Inflammatory macrophage treated with lipopolysaccharide for 4 hours (primary cell): ENCODE measurements at regions not wholly inside any gene's neighbourhood (a gene's known extent, or its start where the extent isn't known, plus 50 kb on each side); places are given as distances from the start of the nearest gene placed in this dataset.

Experiments used
- DNase-seq: peaks from one replicate; pipeline ENCODE4 v3.0.0-alpha.2; 2020

DNA sequence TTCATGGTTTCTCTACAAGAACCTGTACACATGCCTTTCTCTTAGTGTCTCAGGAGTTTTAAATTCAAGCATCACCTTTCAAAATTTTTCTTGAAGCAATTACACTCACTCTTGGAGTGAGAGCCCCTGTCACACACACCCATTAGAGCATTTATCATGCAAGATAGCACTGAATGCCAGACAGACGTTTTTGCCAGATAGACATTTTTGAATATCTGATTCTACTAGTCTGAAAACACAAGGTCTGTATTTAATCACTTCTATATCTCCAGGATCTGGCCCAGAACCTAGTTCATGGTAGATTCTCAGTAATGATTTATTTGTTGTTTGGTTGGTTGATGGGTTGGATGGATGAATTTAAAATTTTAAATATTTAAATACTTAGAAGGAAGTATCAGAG, 60.9 kb upstream of the PDE1C start:
- DNase-seq: no peak

DNA sequence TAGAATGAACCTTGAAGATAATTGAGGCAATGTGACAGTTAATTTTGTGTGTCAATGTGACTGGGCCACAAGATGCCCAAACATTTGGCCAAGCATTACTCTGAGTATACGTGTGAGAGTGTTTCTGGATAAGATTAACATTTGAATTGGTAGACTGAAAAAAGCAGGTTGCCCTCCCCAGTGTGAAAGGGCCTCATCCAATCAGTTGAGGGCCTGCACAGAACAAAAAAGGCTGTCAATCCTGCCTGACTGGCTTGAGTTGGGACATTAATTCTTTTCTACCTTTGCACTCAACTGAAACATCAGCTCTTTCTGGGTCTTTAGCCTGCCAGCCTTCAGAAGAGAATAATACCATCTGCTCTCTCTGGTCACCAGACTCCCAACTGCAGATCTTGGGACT, 56.6 kb upstream of the PDE1C start:
- DNase-seq: no peak
